ENCODE measurements at regions not wholly inside any gene's neighbourhood (a gene's known extent, or its start where the extent isn't known, plus 50 kb on each side); places are given as distances from the start of the nearest gene placed in this dataset.

- Histone ChIP-seq H3K27ac (ENCODE audit: low read length, poor library complexity, severe bottlenecking) (no peak overlapping the region), H4K8ac (ENCODE audit: low read length) (no peak overlapping the region), H2BK15ac (ENCODE audit: low read depth, poor library complexity, severe bottlenecking) (no peak overlapping the region), H2AK5ac (ENCODE audit: low read length, severe bottlenecking) (no peak overlapping the region), H3K9me3 (ENCODE audit: control insufficient read depth, low read length) (peaks cover 4% of the 10 kb centered on the region), H2BK120ac (ENCODE audit: low read depth, low read length) (no peak overlapping the region), H3K4me3 (ENCODE audit: insufficient read depth in 1 of 2, low read depth in 1 of 2, low read length in 2 of 2) (no peak overlapping the region), H3K4me2 (ENCODE audit: low read length, poor library complexity, severe bottlenecking) (no peak overlapping the region), H3K4me1 (ENCODE audit: control insufficient read depth, insufficient read depth, low read depth, low read length) (no peaks in the 10 kb centered on the region), H2BK5ac (ENCODE audit: low read depth, low read length, poor library complexity, severe bottlenecking) (no peak overlapping the region), H3K27me3 (ENCODE audit: control insufficient read depth in 1 of 2, insufficient read depth in 1 of 2, low read length in 2 of 2) (peaks cover 0 to 3% of the 10 kb centered on the region in 2 experiments), H3K18ac (ENCODE audit: low read depth in 1 of 2, low read length in 2 of 2) (no peak overlapping the region), H3K4ac (ENCODE audit: low read depth in 1 of 2, low read length in 2 of 2) (no peak overlapping the region), H3K36me3 (ENCODE audit: control insufficient read depth in 1 of 2, insufficient read depth in 2 of 2, low read depth in 1 of 2, low read length in 2 of 2) (no peaks in the 10 kb centered on the region), H3K23ac (ENCODE audit: low read length in 2 of 2) (no peak overlapping the region), H3K9ac (ENCODE audit: low read length) (no peak overlapping the region), H2AFZ (ENCODE audit: low read depth, low read length) (no peak overlapping the region), H4K91ac (ENCODE audit: low read length) (no peak overlapping the region), H2BK12ac (ENCODE audit: low read length in 2 of 2) (no peak overlapping the region), H3K79me1 (replicated peaks; ENCODE audit: low read length, poor library complexity, severe bottlenecking) (no peaks in the 10 kb centered on the region), H3K14ac (ENCODE audit: low read length in 2 of 2) (no peak overlapping the region)
- WGBS = 67% methylated on average over 3 of the region's 3 CpGs
- DNase-seq = no peak
Measured at GRCh38 chr21:28604946-28605537, 387.6 kb downstream of the LTN1 start.

GRCh38 chr21:28602546-28602945, 390.1 kb downstream of the LTN1 start:
- Histone ChIP-seq H4K8ac (ENCODE audit: low read length) (no peak overlapping the region), H2BK5ac (ENCODE audit: low read depth, low read length, poor library complexity, severe bottlenecking) (no peak overlapping the region), H3K23ac (ENCODE audit: low read length in 2 of 2) (no peak overlapping the region), H3K4me1 (ENCODE audit: control insufficient read depth, insufficient read depth, low read depth, low read length) (no peaks in the 10 kb centered on the region), H3K4me2 (ENCODE audit: low read length, poor library complexity, severe bottlenecking) (no peak overlapping the region), H2BK12ac (ENCODE audit: low read length in 2 of 2) (no peak overlapping the region), H3K27me3 (ENCODE audit: control insufficient read depth in 1 of 2, insufficient read depth in 1 of 2, low read length in 2 of 2) (peaks cover 0 to 3% of the 10 kb centered on the region in 2 experiments), H3K9ac (ENCODE audit: low read length) (no peak overlapping the region), H3K36me3 (ENCODE audit: control insufficient read depth in 1 of 2, insufficient read depth in 2 of 2, low read depth in 1 of 2, low read length in 2 of 2) (no peaks in the 10 kb centered on the region), H3K79me1 (replicated peaks; ENCODE audit: low read length, poor library complexity, severe bottlenecking) (no peaks in the 10 kb centered on the region), H2BK15ac (ENCODE audit: low read depth, poor library complexity, severe bottlenecking) (no peak overlapping the region), H3K4me3 (ENCODE audit: insufficient read depth in 1 of 2, low read depth in 1 of 2, low read length in 2 of 2) (no peak overlapping the region), H2AK5ac (ENCODE audit: low read length, severe bottlenecking) (no peak overlapping the region), H3K14ac (ENCODE audit: low read length in 2 of 2) (no peak overlapping the region), H3K9me3 (ENCODE audit: control insufficient read depth, low read length) (peaks cover 8% of the 10 kb centered on the region), H3K18ac (ENCODE audit: low read depth in 1 of 2, low read length in 2 of 2) (no peak overlapping the region), H3K4ac (ENCODE audit: low read depth in 1 of 2, low read length in 2 of 2) (no peak overlapping the region), H3K27ac (ENCODE audit: low read length, poor library complexity, severe bottlenecking) (no peak overlapping the region), H4K91ac (ENCODE audit: low read length) (no peak overlapping the region), H2BK120ac (ENCODE audit: low read depth, low read length) (no peak overlapping the region), H2AFZ (ENCODE audit: low read depth, low read length) (no peak overlapping the region)
- DNase-seq = no peak

GRCh38 chr21:28598214-28598613, 394.5 kb downstream of the LTN1 start:
- H2BK12ac ChIP-seq (ENCODE audit: low read length in 2 of 2) = no peak overlapping the region
- H3K4me2 ChIP-seq (ENCODE audit: low read length, poor library complexity, severe bottlenecking) = no peak overlapping the region
- no peak overlapping the region for H3K4me3 ChIP-seq (ENCODE audit: insufficient read depth in 1 of 2, low read depth in 1 of 2, low read length in 2 of 2)
- H3K36me3 ChIP-seq (ENCODE audit: control insufficient read depth in 1 of 2, insufficient read depth in 2 of 2, low read depth in 1 of 2, low read length in 2 of 2) = no peaks in the 10 kb centered on the region
- no peak overlapping the region for H3K23ac ChIP-seq (ENCODE audit: low read length in 2 of 2)
- H3K14ac ChIP-seq (ENCODE audit: low read length in 2 of 2) = no peak overlapping the region
- H3K4me1 ChIP-seq (ENCODE audit: control insufficient read depth, insufficient read depth, low read depth, low read length) = no peaks in the 10 kb centered on the region
- no peak overlapping the region for H3K27ac ChIP-seq (ENCODE audit: low read length, poor library complexity, severe bottlenecking)
- DNase-seq = no peak
- H3K18ac ChIP-seq (ENCODE audit: low read depth in 1 of 2, low read length in 2 of 2) = no peak overlapping the region
- no peak overlapping the region for H3K4ac ChIP-seq (ENCODE audit: low read depth in 1 of 2, low read length in 2 of 2)
- H4K8ac ChIP-seq (ENCODE audit: low read length) = no peak overlapping the region
- H2BK120ac ChIP-seq (ENCODE audit: low read depth, low read length) = no peak overlapping the region
- peaks cover 8% of the 10 kb centered on the region for H3K9me3 ChIP-seq (ENCODE audit: control insufficient read depth, low read length)
- H2AK5ac ChIP-seq (ENCODE audit: low read length, severe bottlenecking) = no peak overlapping the region
- WGBS = 73% methylated on average over 3 of the region's 3 CpGs
- H2BK5ac ChIP-seq (ENCODE audit: low read depth, low read length, poor library complexity, severe bottlenecking) = no peak overlapping the region
- H3K79me1 ChIP-seq (replicated peaks; ENCODE audit: low read length, poor library complexity, severe bottlenecking) = no peaks in the 10 kb centered on the region
- H4K91ac ChIP-seq (ENCODE audit: low read length) = no peak overlapping the region
- H3K27me3 ChIP-seq (ENCODE audit: control insufficient read depth in 1 of 2, insufficient read depth in 1 of 2, low read length in 2 of 2) = peaks cover 0 to 3% of the 10 kb centered on the region in 2 experiments
- no peak overlapping the region for H2AFZ ChIP-seq (ENCODE audit: low read depth, low read length)
- H3K9ac ChIP-seq (ENCODE audit: low read length) = no peak overlapping the region
- no peak overlapping the region for H2BK15ac ChIP-seq (ENCODE audit: low read depth, poor library complexity, severe bottlenecking)

- Histone ChIP-seq H3K14ac (ENCODE audit: low read length in 2 of 2) (no peak overlapping the region), H3K27me3 (ENCODE audit: control insufficient read depth in 1 of 2, insufficient read depth in 1 of 2, low read length in 2 of 2) (no peaks in the 10 kb centered on the region), H3K36me3 (ENCODE audit: control insufficient read depth in 1 of 2, insufficient read depth in 2 of 2, low read depth in 1 of 2, low read length in 2 of 2) (no peaks in the 10 kb centered on the region), H3K18ac (ENCODE audit: low read depth in 1 of 2, low read length in 2 of 2) (no peak overlapping the region), H3K4me2 (ENCODE audit: low read length, poor library complexity, severe bottlenecking) (no peak overlapping the region), H3K4me3 (ENCODE audit: insufficient read depth in 1 of 2, low read depth in 1 of 2, low read length in 2 of 2) (peak overlapping the region in 1 of 2 experiments; percentile 24), H2AFZ (ENCODE audit: low read depth, low read length) (no peak overlapping the region), H4K8ac (ENCODE audit: low read length) (no peak overlapping the region), H3K9me3 (ENCODE audit: control insufficient read depth, low read length) (peaks cover 9% of the 10 kb centered on the region), H2BK120ac (ENCODE audit: low read depth, low read length) (no peak overlapping the region), H3K4me1 (ENCODE audit: control insufficient read depth, insufficient read depth, low read depth, low read length) (no peaks in the 10 kb centered on the region), H2AK5ac (ENCODE audit: low read length, severe bottlenecking) (no peak overlapping the region), H4K91ac (ENCODE audit: low read length) (no peak overlapping the region), H3K9ac (ENCODE audit: low read length) (no peak overlapping the region), H3K27ac (ENCODE audit: low read length, poor library complexity, severe bottlenecking) (no peak overlapping the region), H3K23ac (ENCODE audit: low read length in 2 of 2) (no peak overlapping the region), H3K79me1 (replicated peaks; ENCODE audit: low read length, poor library complexity, severe bottlenecking) (no peaks in the 10 kb centered on the region), H2BK5ac (ENCODE audit: low read depth, low read length, poor library complexity, severe bottlenecking) (no peak overlapping the region), H3K4ac (ENCODE audit: low read depth in 1 of 2, low read length in 2 of 2) (no peak overlapping the region), H2BK15ac (ENCODE audit: low read depth, poor library complexity, severe bottlenecking) (no peak overlapping the region), H2BK12ac (ENCODE audit: low read length in 2 of 2) (no peak overlapping the region)
- DNase-seq = no peak
- WGBS = 73% methylated on average over 3 of the region's 6 CpGs
Measured at GRCh38 chr21:28592205-28592865, 400.3 kb downstream of the LTN1 start.
